ENCODE measurements at regions not wholly inside any gene's neighbourhood (a gene's known extent, or its start where the extent isn't known, plus 50 kb on each side); places are given as distances from the start of the nearest gene placed in this dataset.

DNA sequence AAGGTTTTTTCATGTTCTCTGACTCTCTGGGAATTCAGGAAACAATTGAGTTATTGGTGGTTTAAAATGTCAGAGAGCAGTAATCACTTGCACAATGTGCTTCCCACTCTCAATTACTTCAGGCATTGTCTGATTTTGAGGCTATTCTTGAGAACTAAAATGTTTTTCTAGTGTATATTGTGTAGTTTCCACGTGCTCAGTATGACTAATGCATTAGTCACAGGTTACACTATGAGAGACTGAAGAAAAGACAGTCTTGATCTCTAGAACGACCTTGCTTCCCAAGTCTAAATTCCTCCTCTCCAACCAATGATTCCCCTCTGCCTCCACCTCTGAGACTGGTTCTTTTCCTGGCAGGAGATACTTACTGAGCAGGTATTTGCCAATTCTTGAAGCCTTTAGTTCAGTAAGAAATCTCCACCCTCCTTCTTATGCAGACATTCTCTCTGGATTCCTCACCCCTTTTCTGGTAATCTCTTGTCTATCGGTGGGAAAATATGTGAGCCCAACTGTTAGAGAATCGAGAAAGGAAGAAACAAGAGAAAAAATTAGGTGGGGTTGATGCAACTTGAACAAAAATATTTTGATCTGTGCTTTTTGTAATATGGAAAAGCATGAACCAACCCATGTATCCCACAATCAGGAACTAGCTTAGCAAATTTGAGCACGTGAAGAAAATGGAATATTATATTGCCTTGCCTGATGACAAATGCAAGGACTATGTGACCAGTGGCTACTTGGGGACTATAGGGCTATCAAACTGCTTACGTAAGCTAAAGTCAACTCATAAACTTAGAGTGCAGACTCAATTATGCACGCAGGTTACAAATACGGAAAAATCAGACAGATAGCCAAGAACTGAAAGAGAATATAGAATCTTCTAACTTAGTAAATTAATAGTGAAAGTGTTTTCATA is 61.1 kb upstream of the SLC22A16 start (continued):
- TF ChIP-seq MAFF (IDR thresholded peaks at IDR 0.05; ENCODE audit: low read length): peak; percentile 75
- TF ChIP-seq PTBP1 (IDR thresholded peaks at IDR 0.05; ENCODE audit: low read depth, low read length): no peak
- TF ChIP-seq ZBTB8A (IDR thresholded peaks at IDR 0.05; ENCODE audit: partially characterized antibody): no peak
- TF ChIP-seq U2AF1 (optimal IDR thresholded peaks at IDR 0.05; ENCODE audit: low read depth, low read length): no peak
- TF ChIP-seq, protein P1, sequence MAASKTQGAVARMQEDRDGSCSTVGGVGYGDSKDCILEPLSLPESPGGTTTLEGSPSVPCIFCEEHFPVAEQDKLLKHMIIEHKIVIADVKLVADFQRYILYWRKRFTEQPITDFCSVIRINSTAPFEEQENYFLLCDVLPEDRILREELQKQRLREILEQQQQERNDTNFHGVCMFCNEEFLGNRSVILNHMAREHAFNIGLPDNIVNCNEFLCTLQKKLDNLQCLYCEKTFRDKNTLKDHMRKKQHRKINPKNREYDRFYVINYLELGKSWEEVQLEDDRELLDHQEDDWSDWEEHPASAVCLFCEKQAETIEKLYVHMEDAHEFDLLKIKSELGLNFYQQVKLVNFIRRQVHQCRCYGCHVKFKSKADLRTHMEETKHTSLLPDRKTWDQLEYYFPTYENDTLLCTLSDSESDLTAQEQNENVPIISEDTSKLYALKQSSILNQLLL (CRISPR knock-in tag; IDR thresholded peaks at IDR 0.05; ENCODE audit: borderline replicate concordance): no peak
- TF ChIP-seq TEAD4 (IDR thresholded peaks at IDR 0.05; ENCODE audit: low read length): no peak
- no peak for TF ChIP-seq TEAD4 (CRISPR knock-in tag; IDR thresholded peaks at IDR 0.05; ENCODE audit: borderline replicate concordance)
- no peak for TF ChIP-seq HMG20A (CRISPR knock-in tag; conservative IDR thresholded peaks at IDR 0.05)
- no peak for TF ChIP-seq SAP30 (IDR thresholded peaks at IDR 0.05; ENCODE audit: borderline replicate concordance, insufficient read depth, low read depth, low read length, poor library complexity, severe bottlenecking)
- TF ChIP-seq ZNF143 (CRISPR knock-in tag; IDR thresholded peaks at IDR 0.05): no peak
- no peak for TF ChIP-seq ADNP (tag; IDR thresholded peaks at IDR 0.05)
- TF ChIP-seq KLF6 (CRISPR knock-in tag; IDR thresholded peaks at IDR 0.05; ENCODE audit: borderline replicate concordance): no peak
- no peak for TF ChIP-seq BDP1 (IDR thresholded peaks at IDR 0.05; ENCODE audit: insufficient read depth, insufficient read length)
- TF ChIP-seq, protein P2, sequence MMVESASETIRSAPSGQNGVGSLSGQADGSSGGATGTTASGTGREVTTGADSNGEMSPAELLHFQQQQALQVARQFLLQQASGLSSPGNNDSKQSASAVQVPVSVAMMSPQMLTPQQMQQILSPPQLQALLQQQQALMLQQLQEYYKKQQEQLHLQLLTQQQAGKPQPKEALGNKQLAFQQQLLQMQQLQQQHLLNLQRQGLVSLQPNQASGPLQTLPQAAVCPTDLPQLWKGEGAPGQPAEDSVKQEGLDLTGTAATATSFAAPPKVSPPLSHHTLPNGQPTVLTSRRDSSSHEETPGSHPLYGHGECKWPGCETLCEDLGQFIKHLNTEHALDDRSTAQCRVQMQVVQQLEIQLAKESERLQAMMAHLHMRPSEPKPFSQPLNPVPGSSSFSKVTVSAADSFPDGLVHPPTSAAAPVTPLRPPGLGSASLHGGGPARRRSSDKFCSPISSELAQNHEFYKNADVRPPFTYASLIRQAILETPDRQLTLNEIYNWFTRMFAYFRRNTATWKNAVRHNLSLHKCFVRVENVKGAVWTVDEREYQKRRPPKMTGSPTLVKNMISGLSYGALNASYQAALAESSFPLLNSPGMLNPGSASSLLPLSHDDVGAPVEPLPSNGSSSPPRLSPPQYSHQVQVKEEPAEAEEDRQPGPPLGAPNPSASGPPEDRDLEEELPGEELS (CRISPR knock-in tag; IDR thresholded peaks at IDR 0.05; ENCODE audit: borderline replicate concordance): no peak
- no peak for TF ChIP-seq SRSF9 (IDR thresholded peaks at IDR 0.05; ENCODE audit: borderline replicate concordance, low read depth, low read length)
- TF ChIP-seq, protein P3, sequence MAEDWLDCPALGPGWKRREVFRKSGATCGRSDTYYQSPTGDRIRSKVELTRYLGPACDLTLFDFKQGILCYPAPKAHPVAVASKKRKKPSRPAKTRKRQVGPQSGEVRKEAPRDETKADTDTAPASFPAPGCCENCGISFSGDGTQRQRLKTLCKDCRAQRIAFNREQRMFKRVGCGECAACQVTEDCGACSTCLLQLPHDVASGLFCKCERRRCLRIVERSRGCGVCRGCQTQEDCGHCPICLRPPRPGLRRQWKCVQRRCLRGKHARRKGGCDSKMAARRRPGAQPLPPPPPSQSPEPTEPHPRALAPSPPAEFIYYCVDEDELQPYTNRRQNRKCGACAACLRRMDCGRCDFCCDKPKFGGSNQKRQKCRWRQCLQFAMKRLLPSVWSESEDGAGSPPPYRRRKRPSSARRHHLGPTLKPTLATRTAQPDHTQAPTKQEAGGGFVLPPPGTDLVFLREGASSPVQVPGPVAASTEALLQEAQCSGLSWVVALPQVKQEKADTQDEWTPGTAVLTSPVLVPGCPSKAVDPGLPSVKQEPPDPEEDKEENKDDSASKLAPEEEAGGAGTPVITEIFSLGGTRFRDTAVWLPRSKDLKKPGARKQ (CRISPR knock-in tag; IDR thresholded peaks at IDR 0.05): no peak
- TF ChIP-seq, protein P4, sequence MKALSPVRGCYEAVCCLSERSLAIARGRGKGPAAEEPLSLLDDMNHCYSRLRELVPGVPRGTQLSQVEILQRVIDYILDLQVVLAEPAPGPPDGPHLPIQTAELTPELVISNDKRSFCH (CRISPR knock-in tag; IDR thresholded peaks at IDR 0.05): no peak
- TF ChIP-seq, protein P4 (tag; IDR thresholded peaks at IDR 0.05): no peak
- TF ChIP-seq TAF9B (IDR thresholded peaks at IDR 0.05; ENCODE audit: partially characterized antibody): no peak
- TF ChIP-seq ELF1 (tag; IDR thresholded peaks at IDR 0.05): no peak
- no peak for TF ChIP-seq ZNF431 (CRISPR knock-in tag; IDR thresholded peaks at IDR 0.05)
- no peak for TF ChIP-seq TBP (optimal IDR thresholded peaks at IDR 0.05; ENCODE audit: low read depth, low read length)
- TF ChIP-seq SRSF7 (optimal IDR thresholded peaks at IDR 0.05; ENCODE audit: low read depth, low read length): no peak
- TF ChIP-seq XRCC4 (IDR thresholded peaks at IDR 0.05; ENCODE audit: extremely low read depth, insufficient read depth, insufficient read length): no peak

Data from K562 (cell line).